ENCODE measurements at regions not wholly inside any gene's neighbourhood (a gene's known extent, or its start where the extent isn't known, plus 50 kb on each side); places are given as distances from the start of the nearest gene placed in this dataset.

- Mint-ChIP-seq H3K4me3 (no peak overlapping the region), H3K27me3 (ENCODE audit: insufficient read depth, low read depth, poor library complexity) (peaks cover 3% of the 10 kb centered on the region), H3K36me3 (ENCODE audit: low read depth) (no peaks in the 10 kb centered on the region), H3K4me1 (peaks cover 8% of the 10 kb centered on the region; the same call in 2 of the 3 replicates), H3K9me3 (no peaks in the 10 kb centered on the region), H3K27ac (no peak overlapping the region)
- peak; percentile 11 for DNase-seq (ENCODE audit: low spot score)
- H3K4me2 ChIP-seq: no peak overlapping the region; the same call in 1 of the 2 replicates
- H3K27ac ChIP-seq (ENCODE audit: low read depth): no peak overlapping the region
- H3K36me3 ChIP-seq (ENCODE audit: insufficient read depth): no peaks in the 10 kb centered on the region
- H3K27me3 ChIP-seq (ENCODE audit: insufficient read depth): no peaks in the 10 kb centered on the region
- H3K9me2 ChIP-seq (ENCODE audit: insufficient read depth): no peaks in the 10 kb centered on the region
- H3K79me2 ChIP-seq (replicated peaks; ENCODE audit: insufficient read depth): no peaks in the 10 kb centered on the region
- peaks cover 6% of the 10 kb centered on the region; the same call in 1 of the 2 replicates for H3K4me1 ChIP-seq (ENCODE audit: insufficient read depth)
- no peak for ATAC-seq
- no peak overlapping the region for H3K4me3 ChIP-seq
- no peak overlapping the region for H2AFZ ChIP-seq
- TF ChIP-seq NANOG (IDR thresholded peaks at IDR 0.05; ENCODE audit: borderline replicate concordance): no peak
- H4K20me1 ChIP-seq (replicated peaks; ENCODE audit: insufficient read depth): no peaks in the 10 kb centered on the region
- H3F3A ChIP-seq (replicated peaks; ENCODE audit: low read depth): no peaks in the 10 kb centered on the region
Observed at GRCh38 chr1:239608469-239608868, 222.1 kb downstream of the CHRM3 start.

- H3K79me2 ChIP-seq (replicated peaks; ENCODE audit: insufficient read depth): no peaks in the 10 kb centered on the region
- no peak overlapping the region for H3K4me3 ChIP-seq
- TF ChIP-seq ZNF114 (CRISPR knock-in tag; IDR thresholded peaks at IDR 0.05) (no peak), REST (IDR thresholded peaks at IDR 0.05; ENCODE audit: unreplicated experiment) (no peak), EZH2 (IDR thresholded peaks at IDR 0.05; ENCODE audit: low read depth, unreplicated experiment) (no peak), STAT1 (IDR thresholded peaks at IDR 0.05; ENCODE audit: unreplicated experiment) (no peak), ZNF331 (CRISPR knock-in tag; IDR thresholded peaks at IDR 0.05; ENCODE audit: low read depth) (no peak), EZH2phosphoT487 (IDR thresholded peaks at IDR 0.05; ENCODE audit: unreplicated experiment) (no peak), JUNB (IDR thresholded peaks at IDR 0.05; ENCODE audit: unreplicated experiment) (no peak), CREB1 (CRISPR knock-in tag; IDR thresholded peaks at IDR 0.05; ENCODE audit: low read depth) (no peak)
- TF ChIP-seq, protein P1, sequence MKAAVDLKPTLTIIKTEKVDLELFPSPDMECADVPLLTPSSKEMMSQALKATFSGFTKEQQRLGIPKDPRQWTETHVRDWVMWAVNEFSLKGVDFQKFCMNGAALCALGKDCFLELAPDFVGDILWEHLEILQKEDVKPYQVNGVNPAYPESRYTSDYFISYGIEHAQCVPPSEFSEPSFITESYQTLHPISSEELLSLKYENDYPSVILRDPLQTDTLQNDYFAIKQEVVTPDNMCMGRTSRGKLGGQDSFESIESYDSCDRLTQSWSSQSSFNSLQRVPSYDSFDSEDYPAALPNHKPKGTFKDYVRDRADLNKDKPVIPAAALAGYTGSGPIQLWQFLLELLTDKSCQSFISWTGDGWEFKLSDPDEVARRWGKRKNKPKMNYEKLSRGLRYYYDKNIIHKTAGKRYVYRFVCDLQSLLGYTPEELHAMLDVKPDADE (IDR thresholded peaks at IDR 0.05): no peak
- TF ChIP-seq, protein P2, sequence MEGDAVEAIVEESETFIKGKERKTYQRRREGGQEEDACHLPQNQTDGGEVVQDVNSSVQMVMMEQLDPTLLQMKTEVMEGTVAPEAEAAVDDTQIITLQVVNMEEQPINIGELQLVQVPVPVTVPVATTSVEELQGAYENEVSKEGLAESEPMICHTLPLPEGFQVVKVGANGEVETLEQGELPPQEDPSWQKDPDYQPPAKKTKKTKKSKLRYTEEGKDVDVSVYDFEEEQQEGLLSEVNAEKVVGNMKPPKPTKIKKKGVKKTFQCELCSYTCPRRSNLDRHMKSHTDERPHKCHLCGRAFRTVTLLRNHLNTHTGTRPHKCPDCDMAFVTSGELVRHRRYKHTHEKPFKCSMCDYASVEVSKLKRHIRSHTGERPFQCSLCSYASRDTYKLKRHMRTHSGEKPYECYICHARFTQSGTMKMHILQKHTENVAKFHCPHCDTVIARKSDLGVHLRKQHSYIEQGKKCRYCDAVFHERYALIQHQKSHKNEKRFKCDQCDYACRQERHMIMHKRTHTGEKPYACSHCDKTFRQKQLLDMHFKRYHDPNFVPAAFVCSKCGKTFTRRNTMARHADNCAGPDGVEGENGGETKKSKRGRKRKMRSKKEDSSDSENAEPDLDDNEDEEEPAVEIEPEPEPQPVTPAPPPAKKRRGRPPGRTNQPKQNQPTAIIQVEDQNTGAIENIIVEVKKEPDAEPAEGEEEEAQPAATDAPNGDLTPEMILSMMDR (conservative IDR thresholded peaks at IDR 0.05; ENCODE audit: low read depth in 2 of 2): no peak
- no peak overlapping the region for H3K4me3 Mint-ChIP-seq
- H3K9me3 Mint-ChIP-seq: no peaks in the 10 kb centered on the region
- H3K27ac ChIP-seq (ENCODE audit: low read depth): no peak overlapping the region
- H4K20me1 ChIP-seq (replicated peaks; ENCODE audit: insufficient read depth): no peaks in the 10 kb centered on the region
- H3K4me1 Mint-ChIP-seq: peaks cover 5% of the 10 kb centered on the region; the same call in 1 of the 3 replicates
- no peaks in the 10 kb centered on the region for H3K36me3 ChIP-seq (ENCODE audit: insufficient read depth)
- peaks cover 3% of the 10 kb centered on the region for H3K27me3 Mint-ChIP-seq (ENCODE audit: insufficient read depth, low read depth, poor library complexity)
- H3K4me2 ChIP-seq: no peak overlapping the region
- peaks cover 6% of the 10 kb centered on the region; the same call in 1 of the 2 replicates for H3K4me1 ChIP-seq (ENCODE audit: insufficient read depth)
- DNase-seq (ENCODE audit: low spot score) (no peak), ATAC-seq (no peak)
- H3K27ac Mint-ChIP-seq: no peak overlapping the region
- H3K9me2 ChIP-seq (ENCODE audit: insufficient read depth): no peaks in the 10 kb centered on the region
- H3K36me3 Mint-ChIP-seq (ENCODE audit: low read depth): no peaks in the 10 kb centered on the region
- H2AFZ ChIP-seq: no peak overlapping the region
- H3F3A ChIP-seq (replicated peaks; ENCODE audit: low read depth): no peaks in the 10 kb centered on the region
- H3K27me3 ChIP-seq (ENCODE audit: insufficient read depth): no peaks in the 10 kb centered on the region
Observed at GRCh38 chr1:239612379-239612778, 226.0 kb downstream of the CHRM3 start.

All from GM23338 (cell line).